ENCODE measurements at regions not wholly inside any gene's neighbourhood (a gene's known extent, or its start where the extent isn't known, plus 50 kb on each side); places are given as distances from the start of the nearest gene placed in this dataset.

DNA sequence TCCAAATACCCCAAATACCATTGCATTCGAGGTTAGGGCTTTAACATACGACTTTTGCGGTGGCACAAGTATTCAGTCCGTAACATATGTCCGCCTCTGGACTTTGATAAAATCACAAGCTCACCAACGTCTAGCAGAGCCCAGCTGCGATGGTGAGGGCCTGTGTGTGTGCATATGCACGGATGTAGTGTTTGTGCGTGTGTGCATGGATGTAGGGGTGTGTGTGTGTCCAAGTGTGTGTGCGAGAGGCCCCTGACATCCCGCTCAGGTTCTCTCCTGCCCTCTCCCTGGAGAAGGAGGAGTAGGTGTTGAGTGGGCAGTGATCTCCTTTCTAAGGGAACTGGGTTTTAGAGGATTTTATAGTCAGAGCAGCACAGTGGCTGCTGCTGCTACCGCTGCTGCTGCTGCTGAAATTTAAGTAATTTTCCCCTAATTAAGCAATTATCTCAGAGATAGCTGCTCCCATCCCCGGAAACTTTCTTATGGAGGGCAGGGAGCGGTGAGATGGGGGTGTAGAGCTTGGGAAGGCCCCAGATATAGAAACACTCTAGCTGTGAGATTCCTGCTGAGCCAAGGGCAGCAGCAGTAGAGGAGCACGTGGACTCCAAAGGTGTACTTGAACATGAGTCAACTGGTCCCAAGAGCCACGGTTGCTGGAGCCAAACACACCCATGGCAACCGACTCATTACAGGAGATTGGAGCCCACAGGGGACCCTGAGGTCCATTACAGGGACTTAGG lies 121.7 kb upstream of the SDK2 start:
- no peaks in the 10 kb centered on the region for H3K9me3 ChIP-seq
- H3K36me3 ChIP-seq (ENCODE audit: insufficient read depth in 1 of 2, low read depth in 1 of 2): no peaks in the 10 kb centered on the region
- peaks cover 0 to 3% (median 0%) of the 10 kb centered on the region in 3 donors for H3K27me3 ChIP-seq (ENCODE audit: insufficient read depth in 3 of 3, low read length in 2 of 3)
- ATAC-seq (no peak), DNase-seq (no peak)
- no peak overlapping the region for H3K27ac ChIP-seq
- no peak overlapping the region for H3K4me3 ChIP-seq
- WGBS, 3 donors: 80 to 83% (median 81%) methylated on average over 17 of the region's 17 CpGs
- intact Hi-C loops (cut with DNase I): no loop called here
- H3K4me1 ChIP-seq: no peaks in the 10 kb centered on the region
- TF ChIP-seq, protein P1, sequence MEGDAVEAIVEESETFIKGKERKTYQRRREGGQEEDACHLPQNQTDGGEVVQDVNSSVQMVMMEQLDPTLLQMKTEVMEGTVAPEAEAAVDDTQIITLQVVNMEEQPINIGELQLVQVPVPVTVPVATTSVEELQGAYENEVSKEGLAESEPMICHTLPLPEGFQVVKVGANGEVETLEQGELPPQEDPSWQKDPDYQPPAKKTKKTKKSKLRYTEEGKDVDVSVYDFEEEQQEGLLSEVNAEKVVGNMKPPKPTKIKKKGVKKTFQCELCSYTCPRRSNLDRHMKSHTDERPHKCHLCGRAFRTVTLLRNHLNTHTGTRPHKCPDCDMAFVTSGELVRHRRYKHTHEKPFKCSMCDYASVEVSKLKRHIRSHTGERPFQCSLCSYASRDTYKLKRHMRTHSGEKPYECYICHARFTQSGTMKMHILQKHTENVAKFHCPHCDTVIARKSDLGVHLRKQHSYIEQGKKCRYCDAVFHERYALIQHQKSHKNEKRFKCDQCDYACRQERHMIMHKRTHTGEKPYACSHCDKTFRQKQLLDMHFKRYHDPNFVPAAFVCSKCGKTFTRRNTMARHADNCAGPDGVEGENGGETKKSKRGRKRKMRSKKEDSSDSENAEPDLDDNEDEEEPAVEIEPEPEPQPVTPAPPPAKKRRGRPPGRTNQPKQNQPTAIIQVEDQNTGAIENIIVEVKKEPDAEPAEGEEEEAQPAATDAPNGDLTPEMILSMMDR (IDR thresholded peaks at IDR 0.05): no peak

GRCh38 chr17:73767696-73768095 lies 123.5 kb upstream of the SDK2 start:
- Histone ChIP-seq H3K36me3 (ENCODE audit: insufficient read depth in 1 of 2, low read depth in 1 of 2) (no peaks in the 10 kb centered on the region), H3K4me1 (no peaks in the 10 kb centered on the region), H3K9me3 (no peaks in the 10 kb centered on the region), H3K27ac (no peak overlapping the region), H3K27me3 (ENCODE audit: insufficient read depth in 3 of 3, low read length in 2 of 3) (peaks cover 0 to 3% (median 0%) of the 10 kb centered on the region in 3 donors), H3K4me3 (no peak overlapping the region)
- WGBS, 3 donors: 77 to 83% (median 82%) methylated on average over 7 of the region's 7 CpGs
- ATAC-seq: no peak
- TF ChIP-seq, protein P1 (IDR thresholded peaks at IDR 0.05): no peak
- intact Hi-C loops (cut with DNase I): no loop called here
- DNase-seq: no peak

- 70 to 82% (median 77%) methylated on average over 2 of the region's 2 CpGs for WGBS, 3 donors
- H3K9me3 ChIP-seq: no peaks in the 10 kb centered on the region
- ATAC-seq (no peak), DNase-seq (no peak)
- no peaks in the 10 kb centered on the region for H3K4me1 ChIP-seq
- H3K4me3 ChIP-seq: no peak overlapping the region
- intact Hi-C loops (cut with DNase I): no loop called here
- H3K27me3 ChIP-seq (ENCODE audit: insufficient read depth in 3 of 3, low read length in 2 of 3): peaks cover 0 to 3% (median 0%) of the 10 kb centered on the region in 3 donors
- H3K27ac ChIP-seq: no peak overlapping the region
- TF ChIP-seq, protein P1 (IDR thresholded peaks at IDR 0.05): no peak
- no peaks in the 10 kb centered on the region for H3K36me3 ChIP-seq (ENCODE audit: insufficient read depth in 1 of 2, low read depth in 1 of 2)
Measured at GRCh38 chr17:73768691-73769090, 124.4 kb upstream of the SDK2 start.

DNA sequence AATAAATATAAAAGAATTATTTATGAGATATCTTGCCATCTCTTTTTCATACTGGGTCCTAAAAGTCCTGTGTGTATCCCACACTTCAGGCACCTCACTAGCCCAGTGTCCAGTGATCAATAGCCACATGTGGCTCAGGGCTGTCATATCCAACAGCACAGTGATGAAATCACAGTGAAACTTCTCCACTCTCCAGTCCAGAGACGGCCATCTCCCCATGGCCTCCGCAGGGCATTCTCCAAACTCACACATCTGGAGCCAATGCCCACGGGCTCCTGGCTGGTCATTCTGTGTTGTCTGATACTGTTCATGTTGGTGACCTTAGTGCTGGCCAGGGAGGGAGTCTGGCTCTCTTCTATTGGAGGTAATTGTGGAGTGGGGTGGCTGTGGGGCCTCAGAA lies 125.2 kb upstream of the SDK2 start:
- Histone ChIP-seq H3K9me3 (no peaks in the 10 kb centered on the region), H3K4me1 (no peaks in the 10 kb centered on the region), H3K27me3 (ENCODE audit: insufficient read depth in 3 of 3, low read length in 2 of 3) (peaks cover 0 to 3% (median 0%) of the 10 kb centered on the region in 3 donors), H3K27ac (no peak overlapping the region), H3K36me3 (ENCODE audit: insufficient read depth in 1 of 2, low read depth in 1 of 2) (no peaks in the 10 kb centered on the region), H3K4me3 (no peak overlapping the region)
- DNase-seq (no peak), ATAC-seq (no peak)
- TF ChIP-seq, protein P1 (IDR thresholded peaks at IDR 0.05): no peak
- 32 to 43% (median 39%) methylated on average over 3 of the region's 3 CpGs for WGBS, 3 donors
- intact Hi-C loops (cut with DNase I): no loop called here

All from psoas muscle (tissue), 7 donors.